D341Med (cell line): ENCODE measurements at regions not wholly inside any gene's neighbourhood (a gene's known extent, or its start where the extent isn't known, plus 50 kb on each side); places are given as distances from the start of the nearest gene placed in this dataset.
"Not testable (repeated sequence)": the region's sequence is repeated elsewhere in the genome, so short reads cannot be mapped to it uniquely, and the experiment has no call there.

Experiments
- DNase-seq: peaks from one replicate; pipeline ENCODE4 v3.0.0; 2012; ENCODE audit warnings: low spot score

DNA sequence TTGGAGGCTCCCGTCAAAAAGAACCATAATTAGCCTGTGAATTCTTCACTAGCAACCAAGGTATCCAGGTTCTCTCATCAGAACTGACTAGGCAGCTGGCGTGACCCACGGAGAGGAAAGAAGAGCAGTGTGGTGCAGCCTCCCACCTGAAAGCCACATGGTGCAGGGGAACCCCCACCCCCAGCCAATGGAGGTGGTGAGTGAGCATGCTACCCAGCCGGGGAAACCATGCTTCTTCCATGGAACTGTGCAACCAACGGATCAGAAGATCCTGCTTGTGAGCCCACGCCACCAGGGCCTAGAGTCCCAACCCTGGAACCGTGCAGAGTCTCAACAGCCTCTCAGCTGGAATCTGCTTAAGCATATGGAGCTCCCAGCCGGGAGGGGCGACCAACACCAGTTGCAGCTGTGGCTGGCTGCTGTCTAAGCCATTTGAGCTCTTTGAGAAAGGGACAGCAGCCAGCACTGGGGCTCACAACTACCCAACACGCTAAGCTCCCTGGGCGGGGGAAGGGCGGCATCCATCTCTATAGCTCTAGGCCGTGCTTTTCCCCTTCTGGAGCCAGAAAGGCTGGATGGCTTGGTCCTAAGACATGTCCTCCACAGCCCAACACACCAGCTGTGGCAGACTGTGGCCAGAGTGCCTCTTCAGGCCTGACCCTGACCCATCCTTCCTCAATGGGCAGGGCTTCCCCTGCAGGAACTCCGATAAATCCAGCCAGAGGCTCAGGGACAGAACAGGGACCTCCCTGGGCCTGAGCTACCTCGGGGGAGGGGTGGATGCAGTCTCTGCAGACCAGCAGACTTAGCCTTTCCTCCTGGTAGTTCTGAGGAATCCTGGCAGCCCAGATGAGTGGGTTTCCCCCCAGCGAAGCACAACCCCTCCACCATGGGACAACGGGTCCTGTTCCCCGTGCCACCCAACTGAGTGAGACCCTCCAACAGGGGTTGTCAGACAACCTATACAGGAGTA lies 151.4 kb upstream of the NXPH2 start:
- no peak for DNase-seq

DNA sequence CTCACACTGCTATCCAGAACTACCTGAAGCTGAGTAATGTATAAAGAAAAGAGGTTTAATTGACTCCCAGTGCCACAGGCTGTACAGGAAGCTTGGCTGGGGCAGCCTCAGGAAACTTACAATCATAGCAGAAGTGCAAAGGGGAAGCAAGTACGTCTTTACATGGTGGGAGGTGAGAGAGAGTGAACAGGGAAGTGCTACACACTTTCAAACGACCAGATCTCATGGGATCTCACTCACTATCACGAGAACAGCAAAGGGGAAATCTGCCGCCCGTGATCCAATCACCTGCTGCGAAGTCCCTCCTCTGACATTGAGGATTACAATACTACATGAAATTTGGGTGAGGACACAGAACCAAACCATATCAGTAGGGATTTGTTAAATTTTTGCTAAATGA lies 150.4 kb upstream of the NXPH2 start:
- no peak for DNase-seq

- no peak for DNase-seq
Observed at GRCh38 chr2:138928374-138929021, 148.3 kb upstream of the NXPH2 start.

DNA sequence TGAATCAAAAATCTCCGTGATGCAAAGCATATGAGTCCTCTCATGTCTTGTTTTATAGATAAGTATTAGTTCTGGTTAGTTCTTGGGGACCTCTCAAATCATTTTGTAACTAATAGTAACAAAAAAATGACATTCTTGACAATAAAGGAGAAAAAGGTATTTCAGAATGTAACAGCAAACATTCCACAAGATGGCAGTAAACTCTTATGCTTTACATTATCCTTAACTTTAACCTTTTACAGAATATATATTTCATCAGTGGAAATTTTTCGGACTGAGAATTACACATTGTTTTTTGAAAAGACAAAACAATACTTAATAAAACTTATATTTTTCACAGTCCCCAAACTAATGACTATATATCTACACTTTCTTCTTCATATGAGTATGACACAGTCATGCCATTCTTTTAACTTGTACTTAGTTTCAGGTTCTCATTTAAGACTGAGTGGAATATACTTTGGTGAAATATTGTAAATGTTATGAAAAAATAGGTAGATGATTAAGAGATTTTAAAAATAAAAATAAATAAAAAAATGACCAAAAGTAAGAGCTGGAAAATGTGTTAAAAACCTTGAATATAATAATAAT lies 142.9 kb upstream of the NXPH2 start:
- DNase-seq = no peak

DNA sequence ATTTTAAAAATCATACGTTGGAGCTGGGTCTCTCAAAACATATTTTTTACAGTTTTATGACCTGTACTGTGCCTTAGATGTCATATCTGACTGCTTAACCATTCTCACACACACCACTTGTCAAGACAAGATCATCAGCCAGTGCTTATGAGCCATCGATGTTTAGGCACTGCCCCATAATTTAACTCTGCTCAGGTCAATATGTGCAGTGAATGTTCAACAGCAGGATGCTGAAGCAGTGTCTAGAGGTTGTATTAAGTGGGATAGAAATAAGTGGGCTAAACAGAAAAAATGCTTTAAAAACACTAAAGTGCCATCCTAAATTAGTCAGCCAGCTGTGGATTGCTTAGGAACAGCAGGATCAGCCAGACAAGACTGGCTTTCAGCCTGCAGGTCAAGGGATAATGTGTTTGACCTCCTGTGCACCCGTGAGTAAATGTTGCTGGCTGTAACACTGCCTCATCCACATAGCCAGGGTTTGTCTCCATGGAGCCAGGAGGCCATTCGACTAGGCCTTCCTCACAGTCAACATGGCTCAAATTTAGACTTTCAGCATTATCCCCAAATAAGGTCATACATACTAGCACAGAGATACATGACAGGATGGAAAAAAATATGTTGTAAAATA lies 139.0 kb upstream of the NXPH2 start:
- no peak for DNase-seq

DNA sequence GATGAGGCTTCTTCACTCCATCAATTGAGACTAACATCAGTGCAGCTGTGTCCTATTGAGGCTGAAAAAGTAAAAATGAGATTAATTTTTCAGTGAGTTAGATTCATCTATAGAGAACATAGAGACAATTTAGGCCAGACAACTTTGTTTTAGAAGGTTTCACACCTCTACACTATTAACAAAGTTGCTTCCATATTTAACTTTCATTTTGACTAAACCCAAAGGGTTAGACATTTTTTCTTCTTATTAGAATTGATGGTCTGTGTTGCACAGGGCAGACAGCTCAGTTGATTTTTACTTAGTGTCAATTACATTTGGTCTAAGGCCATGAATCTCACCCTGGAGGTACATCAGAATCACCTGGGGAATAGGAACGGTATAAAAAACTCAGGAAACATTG lies 130.2 kb upstream of the NXPH2 start:
- no peak for DNase-seq

DNA sequence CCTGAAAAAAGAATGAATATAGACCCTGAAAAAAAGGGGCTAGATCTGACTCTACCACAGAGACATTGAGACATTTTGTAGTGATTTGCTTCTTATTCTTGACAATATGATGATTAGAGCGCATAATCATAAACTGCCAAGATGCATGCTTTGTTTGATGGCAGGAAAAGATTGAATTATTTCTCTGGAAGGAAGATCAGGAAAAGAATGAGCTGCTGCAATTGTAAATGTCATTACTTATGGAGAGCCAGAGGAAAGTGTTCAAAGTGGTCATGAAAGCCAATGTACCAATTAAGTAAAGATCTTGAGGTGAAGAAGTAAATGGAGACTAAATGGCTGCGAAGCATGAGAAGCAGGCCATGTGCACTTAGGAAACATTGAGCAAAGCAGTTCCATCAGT lies 126.4 kb upstream of the NXPH2 start:
- DNase-seq = no peak

GRCh38 chr2:138902239-138902871 lies 122.2 kb upstream of the NXPH2 start:
- no peak for DNase-seq

DNA sequence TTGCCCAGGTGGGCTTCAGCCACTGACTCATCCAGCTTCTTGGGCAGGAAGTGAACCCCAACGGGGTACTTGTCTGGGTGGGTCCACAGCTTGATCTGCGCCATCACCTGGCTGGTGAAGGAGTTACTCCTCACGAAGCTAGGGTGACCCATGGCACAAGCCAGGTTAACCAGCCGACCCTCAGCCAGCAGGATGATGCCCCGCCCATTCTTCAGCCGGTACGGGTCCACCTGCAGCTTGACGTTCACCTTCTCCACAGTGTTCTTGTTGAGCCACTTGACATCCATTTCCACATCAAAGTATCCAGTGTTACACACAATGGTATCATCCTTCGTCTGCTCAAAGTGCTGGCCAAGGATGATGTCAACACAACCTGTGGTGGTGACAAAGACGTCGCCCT lies 121.3 kb upstream of the NXPH2 start:
- DNase-seq = no peak

DNA sequence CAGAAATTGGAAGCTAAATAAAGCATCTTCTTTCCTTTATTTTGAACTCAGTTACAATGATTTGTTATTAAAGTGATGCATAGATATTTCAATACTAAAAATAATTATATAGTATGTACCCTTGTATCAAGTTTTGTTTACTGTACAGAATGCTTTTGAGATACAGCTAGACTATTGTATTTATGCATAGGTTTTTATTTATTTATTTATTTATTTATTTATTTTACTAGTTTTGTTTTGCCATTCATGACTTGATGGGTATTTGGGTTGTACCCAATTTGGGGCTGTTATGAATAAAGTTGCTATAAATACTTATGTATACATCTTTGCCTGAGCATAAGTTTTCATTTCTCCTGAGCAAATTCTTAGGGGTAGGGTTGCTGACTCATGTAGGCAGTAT lies 118.7 kb upstream of the NXPH2 start:
- no peak for DNase-seq

GRCh38 chr2:138897274-138897673 lies 117.1 kb upstream of the NXPH2 start:
- DNase-seq = no peak

DNA sequence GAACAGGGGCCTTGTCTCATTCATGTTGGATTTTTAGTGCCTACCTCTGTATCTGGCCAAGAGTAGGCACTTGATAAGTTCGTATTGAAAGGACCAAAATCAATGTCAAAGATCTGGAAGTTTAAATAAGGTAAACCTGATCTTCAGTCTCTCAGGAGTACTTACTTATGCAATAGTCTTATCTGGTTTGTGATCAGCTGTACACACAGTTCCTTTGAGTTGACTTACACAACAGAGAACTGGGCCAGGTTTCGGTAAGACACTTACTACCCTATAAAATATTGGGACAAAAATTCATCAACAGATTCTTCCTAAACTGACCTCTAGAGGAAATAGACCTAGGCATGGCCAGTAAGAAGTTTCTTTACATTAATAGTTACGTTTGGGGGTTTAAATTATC lies 113.6 kb upstream of the NXPH2 start:
- no peak for DNase-seq

DNA sequence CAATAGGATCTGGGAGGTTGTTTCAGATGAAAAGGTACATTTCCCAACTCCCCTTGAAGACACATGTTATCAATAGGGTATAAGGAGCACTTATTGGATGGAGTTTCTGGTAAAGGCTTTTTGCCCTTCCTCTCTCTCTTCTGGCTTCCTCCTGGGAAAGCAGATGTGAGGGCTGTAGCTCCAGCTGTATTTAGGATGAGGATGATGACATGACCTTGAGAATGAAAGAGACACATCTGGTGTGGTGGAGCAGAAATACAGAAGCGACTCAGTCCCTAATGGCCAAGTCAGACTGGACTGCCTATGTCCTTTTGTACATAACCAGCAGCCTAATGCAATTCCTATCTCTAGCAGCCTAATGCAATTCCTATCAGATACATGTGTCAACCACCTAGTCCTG lies 100.9 kb upstream of the NXPH2 start:
- DNase-seq = no peak

DNA sequence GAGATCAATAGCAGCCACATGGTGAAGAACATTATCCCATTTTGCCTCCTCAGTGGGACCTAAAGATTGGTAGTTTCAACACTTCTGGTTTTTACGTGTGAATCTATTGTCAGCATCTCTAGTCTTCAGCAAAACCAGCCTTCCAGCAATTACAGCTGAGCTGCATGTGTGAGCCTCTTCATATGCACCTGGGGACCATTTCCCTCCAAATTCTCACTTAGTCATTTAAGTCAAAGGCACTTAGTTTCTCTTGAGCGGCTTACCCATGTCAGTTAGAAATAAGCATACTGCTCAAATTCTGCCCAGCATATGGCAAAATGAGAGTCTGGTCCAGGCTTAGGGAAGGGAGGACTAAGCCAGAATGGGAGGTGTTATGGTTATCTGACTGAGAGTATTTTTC lies 99.7 kb upstream of the NXPH2 start:
- no peak for DNase-seq

- DNase-seq = no peak
Observed at GRCh38 chr2:138877421-138877820, 97.2 kb upstream of the NXPH2 start.

GRCh38 chr2:138874251-138874650 lies 94.1 kb upstream of the NXPH2 start:
- no peak for DNase-seq

GRCh38 chr2:138872116-138872515 lies 91.9 kb upstream of the NXPH2 start:
- not testable (repeated sequence) for DNase-seq

- DNase-seq = no peak
Observed at GRCh38 chr2:138871312-138871711, 91.1 kb upstream of the NXPH2 start.

GRCh38 chr2:138867341-138867740 lies 87.2 kb upstream of the NXPH2 start:
- DNase-seq = no peak

DNA sequence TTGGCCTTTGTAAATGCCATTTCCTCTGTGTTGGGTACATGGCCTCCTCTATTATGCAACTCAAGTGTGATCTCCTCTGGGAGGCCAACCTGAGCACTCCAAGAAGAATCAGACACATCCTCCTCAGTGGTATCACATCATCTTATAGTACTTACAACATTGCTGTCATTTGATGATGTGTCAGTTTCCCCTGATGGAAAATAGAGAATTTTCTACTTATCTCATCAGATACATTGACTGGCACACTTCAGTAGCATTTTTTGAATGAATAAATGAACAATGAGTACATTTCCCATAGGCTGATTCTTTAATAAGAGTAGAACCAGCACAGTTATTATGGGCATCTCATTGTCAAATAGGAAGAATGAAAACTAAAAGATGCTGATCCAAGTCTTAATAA lies 86.6 kb upstream of the NXPH2 start:
- no peak for DNase-seq

DNA sequence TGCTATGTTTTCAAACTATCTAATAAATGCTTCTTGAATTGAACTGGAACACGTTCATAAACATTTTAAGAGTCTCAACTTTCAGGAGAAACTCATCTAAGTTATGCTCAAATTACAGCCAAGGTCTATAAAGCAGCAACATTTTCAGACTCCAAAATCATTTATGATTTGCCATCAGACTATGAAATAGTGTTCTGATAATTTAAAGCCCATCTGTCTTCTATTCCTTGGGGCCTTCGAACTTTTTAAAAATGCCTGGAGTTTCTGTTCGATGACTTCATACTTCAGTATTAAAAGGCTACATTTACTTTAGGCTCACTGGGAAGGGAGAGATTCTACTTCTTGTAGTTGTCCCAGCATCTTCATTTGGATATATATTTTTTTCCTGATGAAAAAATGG lies 73.6 kb upstream of the NXPH2 start:
- DNase-seq = no peak

- DNase-seq = no peak
Observed at GRCh38 chr2:138853296-138853695, 73.1 kb upstream of the NXPH2 start.
